ENCODE measurements at regions not wholly inside any gene's neighbourhood (a gene's known extent, or its start where the extent isn't known, plus 50 kb on each side); places are given as distances from the start of the nearest gene placed in this dataset.

DNA sequence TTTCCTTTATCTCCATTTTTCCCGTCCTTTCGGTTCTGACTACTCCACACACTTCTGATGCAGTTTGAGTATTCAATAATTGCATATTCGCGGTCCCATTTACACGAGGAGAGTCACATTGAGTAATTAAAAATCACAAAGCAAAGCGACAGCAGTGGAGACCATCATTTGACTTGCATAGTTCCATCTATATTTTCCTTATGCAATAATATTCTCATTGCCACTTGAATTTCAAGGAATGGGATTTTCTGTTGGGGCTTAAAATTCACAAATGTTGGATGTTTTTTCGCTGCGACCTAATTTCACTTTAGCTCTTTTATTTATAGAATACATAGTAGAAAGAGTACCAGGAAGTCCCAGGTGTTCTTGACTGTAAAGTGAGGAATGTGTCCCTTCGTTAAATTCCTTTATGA, 186.8 kb downstream of the ZEB2 start:
- DNase-seq: no peak
- Histone ChIP-seq H3K36me3 (no peaks in the 10 kb centered on the region), H3K27ac (peak overlapping the region; percentile 79), H3K27me3 (ENCODE audit: insufficient read depth, low read depth, severe bottlenecking) (no peaks in the 10 kb centered on the region), H3K9me3 (ENCODE audit: severe bottlenecking) (no peaks in the 10 kb centered on the region), H3K4me3 (ENCODE audit: low read depth, low read length) (peak overlapping the region; percentile 57)
- TF ChIP-seq, protein P1, sequence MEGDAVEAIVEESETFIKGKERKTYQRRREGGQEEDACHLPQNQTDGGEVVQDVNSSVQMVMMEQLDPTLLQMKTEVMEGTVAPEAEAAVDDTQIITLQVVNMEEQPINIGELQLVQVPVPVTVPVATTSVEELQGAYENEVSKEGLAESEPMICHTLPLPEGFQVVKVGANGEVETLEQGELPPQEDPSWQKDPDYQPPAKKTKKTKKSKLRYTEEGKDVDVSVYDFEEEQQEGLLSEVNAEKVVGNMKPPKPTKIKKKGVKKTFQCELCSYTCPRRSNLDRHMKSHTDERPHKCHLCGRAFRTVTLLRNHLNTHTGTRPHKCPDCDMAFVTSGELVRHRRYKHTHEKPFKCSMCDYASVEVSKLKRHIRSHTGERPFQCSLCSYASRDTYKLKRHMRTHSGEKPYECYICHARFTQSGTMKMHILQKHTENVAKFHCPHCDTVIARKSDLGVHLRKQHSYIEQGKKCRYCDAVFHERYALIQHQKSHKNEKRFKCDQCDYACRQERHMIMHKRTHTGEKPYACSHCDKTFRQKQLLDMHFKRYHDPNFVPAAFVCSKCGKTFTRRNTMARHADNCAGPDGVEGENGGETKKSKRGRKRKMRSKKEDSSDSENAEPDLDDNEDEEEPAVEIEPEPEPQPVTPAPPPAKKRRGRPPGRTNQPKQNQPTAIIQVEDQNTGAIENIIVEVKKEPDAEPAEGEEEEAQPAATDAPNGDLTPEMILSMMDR (IDR thresholded peaks at IDR 0.05; ENCODE audit: low read depth, low read length): no peak

DNA sequence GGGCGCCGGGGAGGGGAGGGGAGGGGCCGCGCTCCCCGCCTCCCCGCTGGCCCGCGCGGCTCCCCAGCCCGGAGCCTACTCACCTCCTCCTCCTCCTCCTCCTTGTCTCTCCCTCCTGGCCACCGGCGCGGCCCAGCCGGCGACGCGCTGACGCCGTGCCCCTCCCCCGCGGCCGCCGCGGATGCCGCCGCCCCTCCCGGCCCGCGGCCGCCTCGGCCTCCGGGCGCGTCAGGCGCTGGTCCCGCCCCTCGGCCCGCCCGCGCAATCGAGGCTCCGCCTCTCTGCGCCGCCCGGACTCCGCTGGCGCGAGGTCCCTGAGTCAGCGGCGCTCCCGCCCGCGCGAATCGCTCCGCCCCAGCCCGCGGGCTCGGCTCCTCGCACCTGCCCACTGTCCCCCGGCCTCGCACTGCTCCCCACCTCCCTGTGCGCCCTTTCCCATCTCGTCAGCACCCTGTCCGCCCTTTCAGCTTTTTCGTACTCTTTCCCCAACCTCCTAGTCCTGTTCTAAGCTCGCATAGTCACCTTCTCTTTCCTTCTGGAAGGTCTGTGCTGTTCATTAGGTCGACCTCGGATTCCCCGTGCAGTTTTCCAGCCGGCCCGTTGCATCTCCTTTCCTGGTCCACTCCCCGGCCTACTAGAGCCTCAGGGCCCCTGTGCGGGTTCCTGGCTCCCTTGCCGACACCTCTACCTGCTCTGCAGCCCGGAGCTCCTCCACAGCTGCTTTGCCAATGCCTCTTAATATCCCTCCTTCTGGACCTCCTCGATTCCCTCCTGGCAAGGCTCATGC, 187.4 kb downstream of the ZEB2 start:
- TF ChIP-seq, protein P1 (IDR thresholded peaks at IDR 0.05; ENCODE audit: low read depth, low read length): no peak
- H3K27me3 ChIP-seq (ENCODE audit: insufficient read depth, low read depth, severe bottlenecking): no peaks in the 10 kb centered on the region
- H3K27ac ChIP-seq: peak overlapping the region; percentile 88
- H3K36me3 ChIP-seq: no peaks in the 10 kb centered on the region
- DNase-seq: peak; percentile 84
- no peaks in the 10 kb centered on the region for H3K9me3 ChIP-seq (ENCODE audit: severe bottlenecking)
- peak overlapping the region; percentile 57 for H3K4me3 ChIP-seq (ENCODE audit: low read depth, low read length)

DNA sequence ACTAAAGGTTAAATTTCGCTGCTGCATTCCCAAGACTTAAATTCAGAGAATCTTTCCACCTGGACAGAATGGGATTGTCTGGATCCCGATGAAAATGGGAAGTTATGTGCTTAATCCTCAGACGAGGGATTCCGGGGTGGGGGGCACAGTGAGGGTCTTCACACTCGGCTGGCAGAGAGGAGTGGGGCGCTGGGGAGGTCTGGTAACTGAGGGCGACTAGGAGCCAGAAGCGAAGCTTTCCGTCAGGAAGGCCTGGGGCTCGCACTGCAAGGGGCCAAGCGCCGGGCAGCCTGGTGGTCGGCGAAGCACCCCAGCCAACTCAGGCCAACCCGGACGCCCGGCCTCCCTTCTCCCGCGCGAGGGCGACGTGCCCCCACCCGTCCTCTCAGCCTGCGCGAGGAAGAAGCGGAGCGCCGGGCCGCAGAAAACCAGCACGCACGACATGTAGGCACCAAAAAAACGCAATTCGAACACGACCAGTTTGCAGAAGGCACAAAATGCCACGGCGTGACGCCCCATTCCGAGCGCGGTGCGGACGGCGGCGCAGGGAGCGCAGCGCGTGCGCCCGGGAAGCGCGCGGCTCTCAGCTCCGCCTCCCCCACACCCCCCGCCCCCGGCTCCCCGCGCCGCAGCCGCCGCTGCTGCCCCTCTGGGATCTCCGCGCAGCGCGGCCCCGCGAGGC, 188.1 kb downstream of the ZEB2 start:
- TF ChIP-seq, protein P1 (IDR thresholded peaks at IDR 0.05; ENCODE audit: low read depth, low read length): 0 out of 2 replicates have a peak, but pooled peaks have one; percentile 28
- DNase-seq: peak; percentile 70

DNA sequence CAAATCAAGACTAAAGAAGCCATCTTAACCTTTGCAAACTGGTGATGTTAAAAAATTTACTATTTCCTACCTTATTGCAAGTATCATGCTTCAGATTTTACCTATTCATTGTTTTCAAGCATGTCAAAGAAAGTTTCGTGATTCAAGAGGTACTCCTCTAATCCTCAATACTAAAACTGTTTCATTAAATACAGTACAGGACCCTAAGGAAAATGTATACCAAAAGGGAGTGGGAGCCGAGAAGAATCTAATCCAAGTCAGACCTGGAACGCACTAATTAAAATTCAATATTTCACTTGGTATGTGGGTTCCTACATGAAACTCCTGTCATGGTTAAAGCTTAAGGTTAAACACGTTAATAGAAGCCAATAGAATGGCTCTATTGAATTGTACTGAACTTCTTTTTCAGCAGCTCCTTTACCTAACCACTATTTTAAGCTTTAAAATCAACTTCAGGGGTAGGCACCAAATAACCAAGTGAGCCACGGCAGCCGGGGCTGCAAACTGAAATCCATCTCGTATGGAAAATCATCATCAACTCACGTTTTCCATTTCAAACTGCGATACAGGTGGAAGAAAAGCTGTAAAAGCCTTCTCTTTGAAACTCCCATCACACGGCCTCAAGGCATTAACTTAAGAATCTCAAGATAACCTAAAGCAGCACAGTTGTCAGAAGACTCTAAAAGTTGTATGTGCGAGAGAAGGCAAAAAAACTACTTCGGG, 188.8 kb downstream of the ZEB2 start:
- no peak for DNase-seq

More for the DNA sequence above, 188.1 kb downstream of the ZEB2 start:
- Histone ChIP-seq H3K27ac (peak overlapping the region; percentile 88), H3K9me3 (ENCODE audit: severe bottlenecking) (no peaks in the 10 kb centered on the region), H3K36me3 (no peaks in the 10 kb centered on the region), H3K27me3 (ENCODE audit: insufficient read depth, low read depth, severe bottlenecking) (no peaks in the 10 kb centered on the region), H3K4me3 (ENCODE audit: low read depth, low read length) (peak overlapping the region; percentile 79)

DNA sequence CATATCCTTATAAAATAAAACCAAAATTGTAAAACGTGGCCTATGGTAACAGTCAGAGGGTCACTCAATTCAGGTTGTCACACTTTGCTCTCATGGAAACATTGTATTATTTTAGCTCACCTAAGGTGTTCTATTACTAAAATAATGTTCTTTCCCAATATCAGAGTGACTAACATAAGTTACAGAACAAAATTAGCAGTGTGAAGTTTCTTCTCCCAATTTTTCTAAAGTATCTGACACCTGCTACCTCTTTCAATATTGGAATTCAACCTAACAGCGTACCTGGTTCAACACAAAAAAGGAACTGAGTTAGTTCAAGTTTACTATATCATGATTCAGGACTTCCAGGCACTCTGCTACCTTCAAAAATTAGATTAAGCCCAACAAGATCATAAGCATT, 190.4 kb downstream of the ZEB2 start:
- H3K27ac ChIP-seq: no peak overlapping the region
- H3K9me3 ChIP-seq (ENCODE audit: severe bottlenecking): no peaks in the 10 kb centered on the region
- TF ChIP-seq, protein P1 (IDR thresholded peaks at IDR 0.05; ENCODE audit: low read depth, low read length): no peak
- no peak overlapping the region for H3K4me3 ChIP-seq (ENCODE audit: low read depth, low read length)
- H3K36me3 ChIP-seq: no peaks in the 10 kb centered on the region
- no peak for DNase-seq
- H3K27me3 ChIP-seq (ENCODE audit: insufficient read depth, low read depth, severe bottlenecking): no peaks in the 10 kb centered on the region

More for the DNA sequence above, 188.8 kb downstream of the ZEB2 start:
- Histone ChIP-seq H3K9me3 (ENCODE audit: severe bottlenecking) (no peaks in the 10 kb centered on the region), H3K4me3 (ENCODE audit: low read depth, low read length) (peak overlapping the region; percentile 79), H3K27ac (peak overlapping the region; percentile 88), H3K27me3 (ENCODE audit: insufficient read depth, low read depth, severe bottlenecking) (no peaks in the 10 kb centered on the region), H3K36me3 (no peaks in the 10 kb centered on the region)
- TF ChIP-seq, protein P1 (IDR thresholded peaks at IDR 0.05; ENCODE audit: low read depth, low read length): no peak

All from WERI-Rb-1 (cell line).